ENCODE measurements at regions not wholly inside any gene's neighbourhood (a gene's known extent, or its start where the extent isn't known, plus 50 kb on each side); places are given as distances from the start of the nearest gene placed in this dataset.

DNA sequence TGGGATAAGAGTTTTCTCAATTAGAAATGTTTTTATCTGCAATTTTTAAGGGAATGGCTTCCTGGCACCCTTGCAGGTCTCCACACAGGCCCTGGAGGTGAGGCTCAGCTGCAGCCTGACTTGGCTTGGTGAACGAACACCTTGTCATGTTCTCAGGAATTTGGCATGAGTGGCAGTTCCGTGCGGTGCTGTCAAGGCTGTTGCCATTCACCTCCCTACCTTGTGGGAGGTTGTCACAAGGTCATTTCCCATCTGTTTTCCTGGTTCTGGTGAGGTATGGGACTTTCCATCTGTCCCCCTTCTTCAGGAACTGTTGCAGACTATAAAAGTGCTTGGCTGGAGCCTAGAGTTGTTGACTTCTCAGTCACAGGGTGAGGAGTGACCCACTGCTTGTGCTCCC, 82.9 kb downstream of the ELOVL4 start:
- TF ChIP-seq, protein P1, sequence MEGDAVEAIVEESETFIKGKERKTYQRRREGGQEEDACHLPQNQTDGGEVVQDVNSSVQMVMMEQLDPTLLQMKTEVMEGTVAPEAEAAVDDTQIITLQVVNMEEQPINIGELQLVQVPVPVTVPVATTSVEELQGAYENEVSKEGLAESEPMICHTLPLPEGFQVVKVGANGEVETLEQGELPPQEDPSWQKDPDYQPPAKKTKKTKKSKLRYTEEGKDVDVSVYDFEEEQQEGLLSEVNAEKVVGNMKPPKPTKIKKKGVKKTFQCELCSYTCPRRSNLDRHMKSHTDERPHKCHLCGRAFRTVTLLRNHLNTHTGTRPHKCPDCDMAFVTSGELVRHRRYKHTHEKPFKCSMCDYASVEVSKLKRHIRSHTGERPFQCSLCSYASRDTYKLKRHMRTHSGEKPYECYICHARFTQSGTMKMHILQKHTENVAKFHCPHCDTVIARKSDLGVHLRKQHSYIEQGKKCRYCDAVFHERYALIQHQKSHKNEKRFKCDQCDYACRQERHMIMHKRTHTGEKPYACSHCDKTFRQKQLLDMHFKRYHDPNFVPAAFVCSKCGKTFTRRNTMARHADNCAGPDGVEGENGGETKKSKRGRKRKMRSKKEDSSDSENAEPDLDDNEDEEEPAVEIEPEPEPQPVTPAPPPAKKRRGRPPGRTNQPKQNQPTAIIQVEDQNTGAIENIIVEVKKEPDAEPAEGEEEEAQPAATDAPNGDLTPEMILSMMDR (IDR thresholded peaks at IDR 0.05), result no peak
- intact Hi-C loops (cut with DNase I; ENCODE audit: low total_unique reads), result no loop called here

DNA sequence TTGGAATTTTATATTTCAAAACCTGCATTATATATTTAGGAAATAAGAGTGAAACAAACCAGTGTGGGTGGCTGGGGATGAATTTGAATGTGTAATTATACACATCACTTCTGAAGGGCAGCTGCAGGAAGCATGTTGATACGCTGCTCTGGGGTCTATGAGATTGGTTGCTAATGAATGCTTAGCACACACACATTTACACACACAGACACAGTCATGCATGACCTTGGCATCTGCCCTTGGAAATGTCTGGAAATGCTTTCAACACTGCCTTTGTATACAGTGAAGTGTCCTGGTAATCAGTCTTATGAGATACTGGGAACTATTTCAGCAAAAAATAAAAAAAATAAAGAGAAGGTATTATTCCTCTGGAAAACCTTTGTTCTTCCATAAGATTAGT, 83.4 kb downstream of the ELOVL4 start:
- Histone ChIP-seq H3K27ac (no peak overlapping the region), H3K4me3 (no peak overlapping the region), H3K9me3 (no peaks in the 10 kb centered on the region), H3K4me1 (peaks cover 0 to 3% (median 0%) of the 10 kb centered on the region in 4 donors), H3K27me3 (no peaks in the 10 kb centered on the region), H3K36me3 (no peaks in the 10 kb centered on the region)
- TF ChIP-seq, protein P1 (IDR thresholded peaks at IDR 0.05), result no peak
- DNase-seq, result no peak
- intact Hi-C loops (cut with DNase I; ENCODE audit: low total_unique reads), result no loop called here

More for the DNA sequence above, 82.9 kb downstream of the ELOVL4 start:
- H3K4me1 ChIP-seq, result peaks cover 0 to 3% (median 1%) of the 10 kb centered on the region in 4 donors
- no peak overlapping the region for H3K4me3 ChIP-seq
- no peaks in the 10 kb centered on the region for H3K27me3 ChIP-seq
- H3K27ac ChIP-seq, result no peak overlapping the region
- no peaks in the 10 kb centered on the region for H3K36me3 ChIP-seq
- H3K9me3 ChIP-seq, result no peaks in the 10 kb centered on the region
- no peak for DNase-seq

GRCh38 chr6:79863566-79863965, 83.8 kb downstream of the ELOVL4 start:
- Histone ChIP-seq H3K4me3 (no peak overlapping the region), H3K9me3 (no peaks in the 10 kb centered on the region), H3K4me1 (peaks cover 0 to 3% (median 0%) of the 10 kb centered on the region in 4 donors), H3K36me3 (no peaks in the 10 kb centered on the region), H3K27ac (no peak overlapping the region), H3K27me3 (no peaks in the 10 kb centered on the region)
- no peak for DNase-seq
- TF ChIP-seq, protein P1 (IDR thresholded peaks at IDR 0.05), result no peak
- intact Hi-C loops (cut with DNase I; ENCODE audit: low total_unique reads), result no loop called here

DNA sequence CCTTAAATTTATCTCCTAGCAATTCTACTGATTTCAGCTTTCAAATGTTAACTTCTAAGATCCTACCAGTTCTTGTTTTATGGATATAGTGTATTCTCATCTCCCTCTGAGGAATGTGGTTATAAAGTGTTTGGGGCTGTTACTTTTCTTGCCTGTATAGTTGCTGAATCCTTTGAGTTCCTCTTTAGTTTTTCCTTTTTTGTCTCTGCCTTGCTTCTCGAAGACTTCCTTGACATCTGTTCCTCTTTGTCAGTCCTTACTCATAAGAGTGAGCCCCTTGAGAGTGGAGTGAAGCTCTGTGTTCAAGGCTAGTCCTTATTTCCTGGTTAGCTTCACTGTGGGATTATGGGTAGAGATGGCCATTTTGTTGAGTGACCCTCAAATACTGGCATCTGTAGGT, 84.6 kb downstream of the ELOVL4 start:
- Histone ChIP-seq H3K27ac (no peak overlapping the region), H3K4me3 (no peak overlapping the region), H3K4me1 (no peaks in the 10 kb centered on the region), H3K27me3 (no peaks in the 10 kb centered on the region), H3K36me3 (no peaks in the 10 kb centered on the region), H3K9me3 (no peaks in the 10 kb centered on the region)
- intact Hi-C loops (cut with DNase I; ENCODE audit: low total_unique reads), result no loop called here
- TF ChIP-seq, protein P1 (IDR thresholded peaks at IDR 0.05), result no peak
- no peak for DNase-seq

GRCh38 chr6:79862126-79862525, 85.2 kb downstream of the ELOVL4 start:
- intact Hi-C loops (cut with DNase I; ENCODE audit: low total_unique reads), result no loop called here

More at GRCh38 chr6:79862126-79862525, 85.2 kb downstream of the ELOVL4 start:
- Histone ChIP-seq H3K4me3 (no peak overlapping the region), H3K9me3 (no peaks in the 10 kb centered on the region), H3K4me1 (no peaks in the 10 kb centered on the region), H3K27ac (no peak overlapping the region), H3K36me3 (no peaks in the 10 kb centered on the region), H3K27me3 (no peaks in the 10 kb centered on the region)
- DNase-seq, result no peak
- TF ChIP-seq, protein P1 (IDR thresholded peaks at IDR 0.05), result no peak

Data from tibial artery (tissue), 4 donors.